Mesothelial cell of epicardium (in vitro differentiated cells): ENCODE measurements at regions not wholly inside any gene's neighbourhood (a gene's known extent, or its start where the extent isn't known, plus 50 kb on each side); places are given as distances from the start of the nearest gene placed in this dataset.

ENCODE experiments used
- DNase-seq, 2 experiments: peaks; one replicate each; pipeline ENCODE4 v3.0.0; 2021; ENCODE audit warnings: low spot score in 2 of 2; ENCODE audit not compliant: unreplicated experiment in 2 of 2
- H3K27ac Mint-ChIP-seq: 2 replicates; pipeline ENCODE4 v1.8.0; 2021; ENCODE audit warnings: mixed read lengths
- H3K27me3 Mint-ChIP-seq: 2 replicates; pipeline ENCODE4 v1.8.0; 2021; ENCODE audit warnings: low read depth, mixed read lengths
- H3K36me3 Mint-ChIP-seq: 2 replicates; pipeline ENCODE4 v1.8.0; 2021; ENCODE audit warnings: mixed read lengths
- H3K4me1 Mint-ChIP-seq: 2 replicates; pipeline ENCODE4 v1.8.0; 2021; ENCODE audit warnings: mixed read lengths
- H3K4me3 Mint-ChIP-seq: 2 replicates; pipeline ENCODE4 v1.8.0; 2021; ENCODE audit warnings: mild to moderate bottlenecking, moderate library complexity, mixed read lengths
- H3K9me3 Mint-ChIP-seq: 2 replicates; pipeline ENCODE4 v1.8.0; 2021; ENCODE audit warnings: mixed read lengths
- CTCF ChIP-seq: fragments of 200-600 bp; sonication (generic); IDR thresholded peaks from one replicate; pipeline ENCODE4 v1.5.0; 2021; ENCODE audit warnings: antibody characterized with exemption; ENCODE audit not compliant: unreplicated experiment

DNA sequence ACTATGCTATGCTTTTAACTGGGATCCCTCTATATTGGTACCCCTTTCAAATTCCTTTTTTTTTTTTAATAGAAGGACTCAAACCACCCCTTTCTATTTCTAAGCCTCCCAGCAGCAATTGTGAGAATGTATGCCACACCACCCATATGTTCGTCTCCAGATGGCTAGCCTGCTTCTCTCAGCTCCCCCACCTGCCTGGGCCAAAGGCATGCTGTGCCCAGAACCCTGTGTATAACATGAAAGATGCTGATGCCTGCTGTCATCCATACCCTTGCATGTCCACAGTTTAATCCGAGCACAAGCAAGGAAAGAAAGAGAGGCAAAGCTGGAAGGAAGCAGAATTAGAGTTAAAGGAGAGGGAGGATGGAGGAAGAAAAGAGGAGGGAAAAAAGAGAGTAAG is 159.5 kb upstream of the CNTN6 start:
- H3K27ac Mint-ChIP-seq: no peak overlapping the region
- no peak for DNase-seq
- H3K4me3 Mint-ChIP-seq: no peak overlapping the region
- TF ChIP-seq CTCF: no peak
- no peaks in the 10 kb centered on the region for H3K36me3 Mint-ChIP-seq
- H3K9me3 Mint-ChIP-seq: peaks cover 9% of the 10 kb centered on the region
- peaks cover 2% of the 10 kb centered on the region for H3K4me1 Mint-ChIP-seq
- peaks cover 3% of the 10 kb centered on the region for H3K27me3 Mint-ChIP-seq

DNA sequence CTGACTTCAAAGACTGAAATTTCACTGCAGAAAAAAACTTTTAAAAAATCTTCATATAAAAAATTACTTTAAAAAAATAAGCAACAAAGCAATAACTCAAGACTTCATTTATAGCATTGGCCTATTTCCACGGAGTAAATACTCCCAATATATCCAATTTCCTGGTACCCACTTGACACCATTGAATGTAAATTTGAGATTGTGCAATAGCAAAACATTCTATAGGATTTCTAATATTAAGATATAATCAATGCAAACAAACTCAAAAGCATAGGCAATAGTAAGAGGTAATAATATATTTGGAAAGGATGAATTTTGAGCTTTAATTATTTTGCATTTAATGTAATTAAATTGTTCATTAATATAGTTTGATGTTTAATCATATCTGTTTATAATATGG is 148.0 kb upstream of the CNTN6 start:
- H3K27ac Mint-ChIP-seq: no peak overlapping the region
- TF ChIP-seq CTCF: no peak
- peaks cover 13% of the 10 kb centered on the region for H3K9me3 Mint-ChIP-seq
- peaks cover under 1% of the 10 kb centered on the region for H3K4me1 Mint-ChIP-seq
- no peak for DNase-seq
- no peaks in the 10 kb centered on the region for H3K36me3 Mint-ChIP-seq
- H3K27me3 Mint-ChIP-seq: peaks cover 2% of the 10 kb centered on the region
- H3K4me3 Mint-ChIP-seq: no peak overlapping the region

GRCh38 chr3:945738-946137 is 147.1 kb upstream of the CNTN6 start:
- Mint-ChIP-seq H3K4me3 (no peak overlapping the region), H3K4me1 (peaks cover 4% of the 10 kb centered on the region), H3K9me3 (peaks cover 13% of the 10 kb centered on the region), H3K36me3 (no peaks in the 10 kb centered on the region), H3K27ac (no peak overlapping the region), H3K27me3 (peaks cover 2% of the 10 kb centered on the region)
- TF ChIP-seq CTCF: no peak
- DNase-seq: no peak

DNA sequence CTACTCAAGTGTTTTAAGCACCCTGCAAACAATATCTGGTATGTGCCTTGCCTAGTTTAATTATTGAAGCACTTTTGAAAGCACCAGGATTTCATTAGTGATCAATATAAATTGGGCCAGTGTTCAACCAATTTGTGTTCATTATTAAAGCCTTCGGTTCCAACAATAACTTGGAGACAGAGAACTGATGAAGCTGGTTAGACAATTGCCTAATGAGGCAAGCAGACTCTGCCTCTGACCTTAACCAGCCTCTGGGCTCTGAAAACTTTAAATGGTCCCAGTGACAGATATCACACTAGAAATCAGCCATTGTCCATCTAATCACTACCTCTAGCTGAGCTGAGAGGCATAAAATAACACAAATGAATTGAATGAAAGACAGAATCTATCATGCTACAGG is 139.9 kb upstream of the CNTN6 start:
- no peaks in the 10 kb centered on the region for H3K9me3 Mint-ChIP-seq
- H3K4me3 Mint-ChIP-seq: no peak overlapping the region
- H3K27ac Mint-ChIP-seq: no peak overlapping the region
- no peaks in the 10 kb centered on the region for H3K36me3 Mint-ChIP-seq
- peaks cover 2% of the 10 kb centered on the region for H3K27me3 Mint-ChIP-seq
- TF ChIP-seq CTCF: no peak
- H3K4me1 Mint-ChIP-seq: peaks cover 4% of the 10 kb centered on the region
- DNase-seq: no peak

GRCh38 chr3:963255-963654 is 129.6 kb upstream of the CNTN6 start:
- no peak for TF ChIP-seq CTCF
- no peak for DNase-seq
- H3K4me3 Mint-ChIP-seq: no peak overlapping the region
- peaks cover 22% of the 10 kb centered on the region for H3K4me1 Mint-ChIP-seq
- no peaks in the 10 kb centered on the region for H3K27me3 Mint-ChIP-seq
- no peak overlapping the region for H3K27ac Mint-ChIP-seq
- peaks cover 6% of the 10 kb centered on the region for H3K9me3 Mint-ChIP-seq
- H3K36me3 Mint-ChIP-seq: peaks cover 2% of the 10 kb centered on the region

DNA sequence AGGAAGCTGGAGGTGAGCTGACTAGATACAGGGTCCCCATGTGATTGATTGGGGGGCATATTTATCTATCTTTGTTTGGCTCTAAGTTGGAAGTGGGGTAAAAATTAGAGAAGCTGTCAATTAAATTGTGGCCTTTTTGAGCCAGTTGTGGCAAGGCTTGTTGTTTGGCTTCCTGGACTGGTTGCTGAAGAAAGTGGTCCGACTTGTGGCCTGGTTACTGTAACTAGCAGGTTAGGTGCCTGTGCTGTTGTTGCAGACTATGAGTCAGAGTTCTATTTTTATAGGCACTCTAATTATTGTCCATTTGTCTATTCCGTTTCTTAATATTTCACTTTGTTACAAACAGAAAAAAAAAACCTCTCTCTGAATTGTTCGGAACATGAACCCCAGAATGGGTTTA is 129.1 kb upstream of the CNTN6 start:
- H3K27me3 Mint-ChIP-seq: no peaks in the 10 kb centered on the region
- no peak overlapping the region for H3K27ac Mint-ChIP-seq
- DNase-seq: no peak
- peaks cover 22% of the 10 kb centered on the region for H3K4me1 Mint-ChIP-seq
- TF ChIP-seq CTCF: no peak
- H3K4me3 Mint-ChIP-seq: no peak overlapping the region
- H3K36me3 Mint-ChIP-seq: peaks cover 2% of the 10 kb centered on the region
- H3K9me3 Mint-ChIP-seq: peaks cover 6% of the 10 kb centered on the region
